HG03521 (cell line): ENCODE measurements at regions not wholly inside any gene's neighbourhood (a gene's known extent, or its start where the extent isn't known, plus 50 kb on each side); places are given as distances from the start of the nearest gene placed in this dataset.
"Not testable (repeated sequence)": the region's sequence is repeated elsewhere in the genome, so short reads cannot be mapped to it uniquely, and the experiment has no call there.

ENCODE experiments used
- ATAC-seq: cut with Tn5 transposase; IDR thresholded peaks from one replicate; pipeline ENCODE4 v1.9.1; 2021; ENCODE audit warnings: mild to moderate bottlenecking, moderate library complexity; ENCODE audit not compliant: unreplicated experiment

GRCh38 chr10:64174666-64175255 lies 653.6 kb downstream of the REEP3 start:
- no peak for ATAC-seq

DNA sequence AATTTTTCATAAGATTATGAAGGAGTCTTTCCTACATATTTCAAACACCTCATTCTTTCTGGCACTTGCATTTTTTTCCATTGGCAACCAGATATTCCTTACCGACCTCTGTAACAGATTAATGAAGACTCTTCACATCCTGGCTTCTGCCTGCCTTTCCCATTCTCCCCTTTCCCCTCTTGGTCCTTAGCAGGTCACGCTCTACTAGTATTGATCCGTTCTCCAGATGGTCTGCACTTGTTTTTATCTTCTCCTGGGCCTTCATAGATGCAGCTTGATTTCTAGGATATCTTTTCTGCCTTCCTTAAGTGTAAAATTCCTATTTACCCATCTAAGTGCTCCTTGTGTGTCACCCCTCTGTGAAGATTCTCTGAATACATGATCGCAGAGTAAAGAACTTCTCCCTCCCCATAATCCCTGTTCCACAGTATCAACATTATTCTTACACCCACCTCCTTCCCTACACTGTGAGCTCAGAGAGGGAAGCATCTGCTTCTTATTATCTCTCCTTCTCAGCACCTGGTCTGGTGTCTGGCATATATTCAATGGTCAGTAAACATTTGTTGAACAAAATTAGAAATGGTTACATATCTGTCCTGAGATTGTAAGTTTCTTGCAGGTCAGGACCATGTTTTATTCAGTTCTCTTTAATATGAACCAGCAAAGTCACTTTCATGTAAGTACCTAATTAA lies 654.2 kb downstream of the REEP3 start:
- no peak for ATAC-seq

DNA sequence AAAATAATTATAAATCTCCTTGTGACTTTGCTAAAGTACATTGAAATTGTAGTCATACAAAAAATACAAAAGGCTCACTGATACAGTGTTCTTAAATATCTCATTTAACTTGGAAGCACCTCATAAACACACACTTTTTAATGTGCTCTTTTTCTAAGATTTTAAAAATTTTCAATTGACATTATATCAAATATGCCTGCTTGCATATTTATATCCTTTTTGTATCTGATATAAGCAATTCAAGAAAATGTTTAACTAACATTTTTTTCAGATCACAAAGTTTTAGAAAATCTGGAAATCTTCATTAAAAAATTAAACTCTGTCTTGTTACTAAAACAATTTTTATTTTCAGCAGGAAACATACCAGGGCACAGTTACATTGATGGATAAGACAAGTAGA lies 661.5 kb downstream of the REEP3 start:
- ATAC-seq: no peak

- no peak for ATAC-seq
Observed at GRCh38 chr10:64191286-64191685, 670.1 kb downstream of the REEP3 start.

GRCh38 chr10:64196638-64197315 lies 675.6 kb downstream of the REEP3 start:
- no peak for ATAC-seq

DNA sequence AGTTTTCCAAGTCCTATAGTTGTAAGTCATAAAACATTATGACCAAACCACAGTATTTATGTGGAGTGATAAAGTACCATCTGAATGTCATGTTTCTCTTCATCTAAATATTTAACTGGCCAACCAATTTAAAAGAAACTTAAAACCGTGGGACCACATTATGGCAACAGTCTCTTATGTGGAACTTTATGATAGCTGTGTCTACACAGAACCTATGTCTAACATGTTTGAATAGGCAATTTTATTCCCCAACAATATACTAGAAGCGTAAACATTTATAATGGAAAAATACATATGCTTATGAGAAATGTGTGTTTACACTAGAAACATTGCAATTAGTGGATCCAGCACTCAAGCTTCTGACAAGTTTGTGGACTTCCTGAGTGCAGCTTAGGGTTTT lies 680.7 kb downstream of the REEP3 start:
- no peak for ATAC-seq

GRCh38 chr10:64204504-64204903 lies 683.3 kb downstream of the REEP3 start:
- ATAC-seq: not testable (repeated sequence)

- no peak for ATAC-seq
Observed at GRCh38 chr10:64206409-64206808, 685.2 kb downstream of the REEP3 start.

GRCh38 chr10:64209561-64209960 lies 688.4 kb downstream of the REEP3 start:
- ATAC-seq: no peak

DNA sequence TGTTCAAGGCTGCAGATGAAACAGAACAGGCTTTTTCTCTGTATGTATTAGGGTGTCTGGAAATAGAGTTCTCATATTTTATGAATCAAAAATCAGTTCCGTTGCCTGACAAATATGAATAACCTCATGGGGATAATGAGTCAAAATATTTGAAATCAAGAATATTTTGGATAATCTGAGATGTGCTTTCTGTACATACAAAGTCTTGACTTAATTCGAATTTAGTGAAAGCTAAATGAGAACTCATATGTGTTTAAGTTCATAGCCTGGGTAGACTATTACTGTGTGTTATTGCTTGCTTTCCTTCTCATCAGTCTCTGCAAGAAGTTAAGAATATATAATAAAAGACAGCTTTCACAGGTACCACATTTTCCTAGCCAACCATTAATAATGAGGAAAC lies 689.0 kb downstream of the REEP3 start:
- no peak for ATAC-seq

DNA sequence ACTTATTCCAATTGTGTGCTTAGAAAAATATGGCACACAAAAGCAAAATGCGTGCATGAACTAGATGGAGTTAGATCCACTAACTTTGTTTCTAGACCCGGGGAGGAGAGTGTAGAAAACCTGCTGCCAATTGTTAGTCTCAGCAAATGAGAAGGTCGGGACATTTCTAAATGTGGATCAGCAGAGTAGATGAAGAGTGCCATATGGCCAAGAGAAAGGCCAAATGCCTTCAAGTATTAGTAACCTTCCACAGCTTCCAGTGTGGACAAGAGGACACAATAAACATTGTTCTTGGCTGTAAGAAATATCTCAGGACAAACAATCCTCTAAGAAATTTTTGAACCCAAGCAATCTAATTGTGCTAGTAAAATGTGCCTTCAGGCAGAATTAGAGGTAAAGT lies 690.3 kb downstream of the REEP3 start:
- no peak for ATAC-seq

DNA sequence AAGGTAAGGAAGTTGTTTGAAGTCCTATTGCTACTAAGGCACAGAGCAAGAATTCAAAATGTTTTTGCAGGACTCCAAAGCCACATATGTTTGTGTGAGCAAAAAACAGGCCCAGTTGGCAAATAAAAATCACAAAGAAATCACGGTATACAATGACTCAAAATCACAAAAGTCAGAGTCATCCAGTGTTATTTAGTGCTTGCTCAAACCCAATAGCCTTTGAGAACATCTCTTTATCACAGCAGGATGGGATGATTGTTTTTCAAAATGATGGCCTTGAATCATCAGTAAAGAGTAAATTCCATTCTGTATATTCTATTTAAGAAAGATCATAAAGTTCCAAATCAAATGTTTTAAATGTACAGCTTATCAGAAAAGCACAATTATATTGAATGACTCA lies 693.9 kb downstream of the REEP3 start:
- ATAC-seq: no peak

GRCh38 chr10:64219271-64220025 lies 698.2 kb downstream of the REEP3 start:
- no peak for ATAC-seq

- ATAC-seq: no peak
Observed at GRCh38 chr10:64234489-64234888, 713.3 kb downstream of the REEP3 start.

DNA sequence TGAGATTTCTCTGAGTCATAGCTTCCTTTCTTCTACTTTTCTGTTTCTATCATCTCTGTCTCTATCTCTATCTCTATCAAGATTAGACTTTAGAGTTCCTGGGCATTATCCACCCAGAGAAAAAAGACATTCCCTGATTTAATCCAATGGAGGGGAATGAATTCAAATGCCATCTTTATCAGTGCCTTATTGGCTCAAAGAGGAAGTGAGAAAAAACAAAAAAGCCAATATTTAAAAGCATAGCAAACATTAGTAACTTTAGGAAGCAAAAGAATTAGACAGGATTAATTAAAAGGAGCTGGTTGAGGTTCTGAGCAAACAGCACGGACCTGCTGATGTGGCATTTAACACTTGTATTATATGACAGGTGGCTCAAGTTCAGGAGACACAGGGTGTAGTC lies 736.5 kb downstream of the REEP3 start:
- ATAC-seq: no peak

GRCh38 chr10:64261092-64261491 lies 739.9 kb downstream of the REEP3 start:
- peak; percentile 77 for ATAC-seq

DNA sequence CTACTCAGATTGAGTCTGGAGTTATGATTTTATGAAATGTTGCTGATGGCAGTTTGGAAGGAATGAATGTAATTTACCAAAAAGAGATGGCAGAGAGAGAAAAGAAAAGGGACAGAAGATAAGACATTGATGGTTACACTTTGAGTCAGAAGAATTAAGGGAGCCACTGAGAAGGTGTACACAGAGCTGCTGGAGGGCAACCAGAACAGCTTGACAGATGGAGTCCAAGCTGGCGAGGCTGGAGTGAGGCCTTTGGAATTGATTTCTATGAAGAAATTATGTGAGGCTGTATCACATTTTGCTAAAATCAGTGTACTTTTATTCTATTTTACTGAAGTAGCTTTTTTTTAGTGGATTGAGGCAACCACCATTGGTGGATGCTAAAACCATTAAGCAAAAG lies 740.5 kb downstream of the REEP3 start:
- ATAC-seq: no peak

DNA sequence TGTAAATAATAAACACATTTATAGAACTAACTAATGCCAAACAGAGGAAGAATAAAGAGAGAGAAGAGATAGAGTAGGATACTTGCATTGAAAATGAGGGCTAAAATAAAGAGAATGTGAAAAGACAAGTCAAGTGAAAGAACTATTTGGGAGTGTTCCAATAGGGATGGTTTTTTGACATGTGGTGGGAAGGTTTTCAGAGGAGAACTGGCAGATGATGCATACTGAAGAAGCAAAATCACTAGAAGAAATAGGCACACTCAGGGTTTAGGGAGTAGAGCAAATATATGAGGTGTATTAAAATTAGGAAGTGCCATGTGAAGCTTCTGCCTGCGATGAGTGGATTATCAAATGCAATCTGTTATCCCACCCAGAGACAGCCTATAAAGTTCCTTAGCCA lies 744.8 kb downstream of the REEP3 start:
- no peak for ATAC-seq

GRCh38 chr10:64271508-64271907 lies 750.3 kb downstream of the REEP3 start:
- ATAC-seq: no peak

DNA sequence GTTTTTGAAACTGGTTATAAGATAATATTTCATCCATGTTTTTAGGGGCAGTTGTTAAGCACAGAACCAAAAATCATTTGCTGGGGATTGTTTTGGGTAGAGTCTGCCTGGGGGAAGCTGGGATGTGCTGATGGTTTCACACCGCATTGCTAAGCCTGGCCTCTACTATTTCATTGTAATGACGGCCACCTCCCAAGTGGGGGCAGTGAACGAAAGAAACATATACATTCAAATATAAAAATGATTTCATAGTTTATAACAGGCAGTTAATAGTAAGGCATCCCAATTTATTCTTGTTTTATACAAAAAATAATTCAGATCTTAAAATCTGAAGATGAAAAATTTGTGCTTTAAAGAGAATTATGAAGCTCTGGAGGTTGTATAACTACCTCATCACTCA lies 750.8 kb downstream of the REEP3 start:
- no peak for ATAC-seq

DNA sequence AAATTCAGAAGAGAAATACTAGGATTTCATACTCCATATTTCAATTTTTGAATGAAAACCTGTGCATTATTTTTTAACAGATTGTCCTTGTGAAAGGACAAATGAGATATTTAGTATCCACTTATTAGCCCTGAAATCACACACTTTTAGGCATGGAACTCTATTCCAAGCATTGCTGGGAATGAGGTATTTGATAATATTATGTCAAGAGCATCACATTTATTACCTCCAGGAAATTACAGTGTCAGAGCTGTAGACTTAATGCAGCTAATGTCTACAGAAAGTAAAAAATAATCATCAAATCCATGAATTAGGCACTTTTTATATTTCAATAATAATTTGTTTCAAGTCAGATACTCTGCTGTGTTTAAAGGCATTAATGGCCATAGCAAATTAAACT lies 753.8 kb downstream of the REEP3 start:
- ATAC-seq: no peak

- no peak for ATAC-seq
Observed at GRCh38 chr10:64275774-64276173, 754.6 kb downstream of the REEP3 start.
